Activated CD8-positive, alpha-beta memory T cell treated with anti-CD3 and anti-CD28 coated beads, Interleukin-2, amount 50 U/mL, for 1 hour (primary cell): ENCODE measurements at regions not wholly inside any gene's neighbourhood (a gene's known extent, or its start where the extent isn't known, plus 50 kb on each side); places are given as distances from the start of the nearest gene placed in this dataset.

Experiments
- DNase-seq: peaks from one replicate; pipeline ENCODE4 v3.0.0-alpha.2; 2020; ENCODE audit errors: extremely low read depth

- DNase-seq, result no peak
These were observed 50.5 kb upstream of the DLX2 start for GRCh38 chr2:172153156-172153555.

- no peak for DNase-seq
These were observed 51.1 kb upstream of the DLX2 start for GRCh38 chr2:172153757-172154156.

GRCh38 chr2:172155752-172156151 lies 53.1 kb upstream of the DLX2 start:
- no peak for DNase-seq

GRCh38 chr2:172160839-172161238 lies 58.1 kb upstream of the DLX2 start:
- no peak for DNase-seq

- DNase-seq, result no peak
These were observed 59.6 kb upstream of the DLX2 start for GRCh38 chr2:172162225-172162733.

GRCh38 chr2:172162739-172163336 lies 60.1 kb upstream of the DLX2 start:
- no peak for DNase-seq

- DNase-seq, result no peak
These were observed 66.2 kb upstream of the DLX2 start for GRCh38 chr2:172168917-172169346.

- DNase-seq, result no peak
These were observed 66.9 kb upstream of the DLX2 start for GRCh38 chr2:172169611-172170010.

- DNase-seq, result no peak
These were observed 69.9 kb upstream of the DLX2 start for GRCh38 chr2:172172513-172173173.

- DNase-seq, result no peak
These were observed 70.5 kb upstream of the DLX2 start for GRCh38 chr2:172173174-172173706.

GRCh38 chr2:172177581-172177980 lies 74.9 kb upstream of the DLX2 start:
- no peak for DNase-seq

GRCh38 chr2:172177996-172178395 lies 75.3 kb upstream of the DLX2 start:
- DNase-seq, result no peak

- no peak for DNase-seq
These were observed 76.5 kb upstream of the DLX2 start for GRCh38 chr2:172179045-172179701.

GRCh38 chr2:172181840-172182239 lies 79.1 kb upstream of the DLX2 start:
- no peak for DNase-seq

- DNase-seq, result no peak
These were observed 79.9 kb upstream of the DLX2 start for GRCh38 chr2:172182624-172183023.

- DNase-seq, result no peak
These were observed 90.8 kb upstream of the DLX2 start for GRCh38 chr2:172193331-172194089.

GRCh38 chr2:172195836-172196376 lies 93.2 kb upstream of the DLX2 start:
- DNase-seq, result no peak

GRCh38 chr2:172196768-172197431 lies 94.2 kb upstream of the DLX2 start:
- DNase-seq, result no peak

GRCh38 chr2:172198361-172198760 lies 95.7 kb upstream of the DLX2 start:
- no peak for DNase-seq

GRCh38 chr2:172198908-172199307 lies 96.2 kb upstream of the DLX2 start:
- DNase-seq, result no peak

GRCh38 chr2:172200495-172201085 lies 97.9 kb upstream of the DLX2 start:
- no peak for DNase-seq
